Stimulated activated CD4-positive, alpha-beta T cell treated with anti-CD3 and anti-CD28 coated beads, Interleukin-2, amount 100 ng/mL, for 4 hours (primary cell): ENCODE measurements at regions not wholly inside any gene's neighbourhood (a gene's known extent, or its start where the extent isn't known, plus 50 kb on each side); places are given as distances from the start of the nearest gene placed in this dataset.

ENCODE experiments used
- DNase-seq: peaks from one replicate; pipeline ENCODE4 v3.0.0-alpha.2; 2020; ENCODE audit warnings: low read depth

- DNase-seq, result no peak
These were observed 397.0 kb downstream of the DIRAS2 start for GRCh38 chr9:90245661-90246060.

GRCh38 chr9:90249094-90249493, 393.5 kb downstream of the DIRAS2 start:
- DNase-seq, result no peak

- no peak for DNase-seq
These were observed 391.3 kb downstream of the DIRAS2 start for GRCh38 chr9:90251316-90251715.

- no peak for DNase-seq
These were observed 386.3 kb downstream of the DIRAS2 start for GRCh38 chr9:90256345-90256744.

- no peak for DNase-seq
These were observed 383.0 kb downstream of the DIRAS2 start for GRCh38 chr9:90259311-90260246.

- no peak for DNase-seq
These were observed 380.9 kb downstream of the DIRAS2 start for GRCh38 chr9:90261698-90262097.

GRCh38 chr9:90268613-90269012, 374.0 kb downstream of the DIRAS2 start:
- DNase-seq, result no peak

- DNase-seq, result no peak
These were observed 370.9 kb downstream of the DIRAS2 start for GRCh38 chr9:90271707-90272106.

GRCh38 chr9:90274725-90275124, 367.9 kb downstream of the DIRAS2 start:
- no peak for DNase-seq

- DNase-seq, result no peak
These were observed 356.7 kb downstream of the DIRAS2 start for GRCh38 chr9:90285946-90286345.

- DNase-seq, result no peak
These were observed 354.9 kb downstream of the DIRAS2 start for GRCh38 chr9:90287567-90288274.

- DNase-seq, result no peak
These were observed 354.4 kb downstream of the DIRAS2 start for GRCh38 chr9:90288275-90288639.

GRCh38 chr9:90290716-90291485, 351.7 kb downstream of the DIRAS2 start:
- DNase-seq, result no peak

GRCh38 chr9:90296539-90296938, 346.1 kb downstream of the DIRAS2 start:
- DNase-seq, result no peak

GRCh38 chr9:90299968-90300367, 342.7 kb downstream of the DIRAS2 start:
- DNase-seq, result no peak

GRCh38 chr9:90300611-90301276, 341.9 kb downstream of the DIRAS2 start:
- DNase-seq, result no peak

- DNase-seq, result no peak
These were observed 341.4 kb downstream of the DIRAS2 start for GRCh38 chr9:90301277-90301653.

- DNase-seq, result no peak
These were observed 339.0 kb downstream of the DIRAS2 start for GRCh38 chr9:90303655-90304054.

- DNase-seq, result no peak
These were observed 336.5 kb downstream of the DIRAS2 start for GRCh38 chr9:90306158-90306557.

- DNase-seq, result no peak
These were observed 335.3 kb downstream of the DIRAS2 start for GRCh38 chr9:90307167-90307833.

- no peak for DNase-seq
These were observed 334.7 kb downstream of the DIRAS2 start for GRCh38 chr9:90307891-90308290.
